NOMO-1 treated with DMSO at 0.1 percent for 48 hours (cell line): ENCODE measurements at regions not wholly inside any gene's neighbourhood (a gene's known extent, or its start where the extent isn't known, plus 50 kb on each side); places are given as distances from the start of the nearest gene placed in this dataset.

Experiments used
- DNase-seq: peaks from one replicate; lab custom pipeline; 2025; ENCODE audit not compliant: unreplicated experiment; lab: John Stamatoyannopoulos, UW

DNA sequence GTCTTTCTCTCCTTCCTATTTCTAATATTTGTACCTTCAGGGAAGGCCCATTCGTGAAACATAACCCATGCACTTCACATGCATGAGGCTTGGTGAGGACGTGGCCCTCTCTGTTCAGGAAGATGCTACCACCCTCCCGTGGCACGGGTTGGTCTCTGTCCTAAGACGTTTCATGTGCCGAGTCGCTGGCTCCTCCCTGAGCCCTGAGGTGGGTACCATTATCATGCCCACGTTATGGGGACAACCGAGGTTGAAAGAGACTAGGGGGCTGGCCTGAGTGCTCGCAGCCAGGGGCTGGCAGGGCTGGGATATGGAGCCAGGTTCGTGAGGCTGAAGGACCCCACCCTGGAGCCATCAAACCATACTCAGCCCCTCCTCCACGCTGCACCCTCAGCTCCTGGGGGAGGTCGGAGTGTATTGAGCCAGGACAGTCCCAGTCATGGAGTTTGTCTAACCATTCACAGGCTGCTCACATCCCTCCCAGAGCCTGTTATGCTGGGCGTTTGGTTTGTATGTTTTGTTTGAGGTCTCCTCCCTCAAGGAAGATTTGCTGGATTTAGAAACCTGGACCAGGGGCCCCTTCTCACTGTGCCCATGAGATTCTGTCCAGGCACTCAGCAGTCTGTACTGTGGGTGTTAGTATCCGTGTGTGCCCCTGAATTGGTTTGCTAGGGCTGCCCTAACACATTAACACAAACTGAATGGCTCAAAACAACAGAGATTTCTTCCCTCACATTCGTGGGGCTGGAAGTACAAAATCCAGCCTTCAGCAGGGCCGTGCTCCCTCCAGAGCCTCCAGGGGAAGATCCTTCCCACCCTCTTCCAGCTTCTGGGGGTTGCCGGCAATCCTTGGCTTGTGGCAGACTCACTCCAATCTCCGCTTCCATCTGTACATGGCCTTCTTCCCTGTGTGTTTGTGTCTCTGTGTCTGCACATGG lies 88.3 kb downstream of the ANKRD60 start:
- no peak for DNase-seq

GRCh38 chr20:58138395-58138794 lies 90.1 kb downstream of the ANKRD60 start:
- no peak for DNase-seq

GRCh38 chr20:58137651-58138265 lies 90.7 kb downstream of the ANKRD60 start:
- DNase-seq = no peak

GRCh38 chr20:58137236-58137635 lies 91.2 kb downstream of the ANKRD60 start:
- no peak for DNase-seq

- DNase-seq = no peak
These were observed 92.3 kb downstream of the ANKRD60 start for GRCh38 chr20:58136149-58136484.

DNA sequence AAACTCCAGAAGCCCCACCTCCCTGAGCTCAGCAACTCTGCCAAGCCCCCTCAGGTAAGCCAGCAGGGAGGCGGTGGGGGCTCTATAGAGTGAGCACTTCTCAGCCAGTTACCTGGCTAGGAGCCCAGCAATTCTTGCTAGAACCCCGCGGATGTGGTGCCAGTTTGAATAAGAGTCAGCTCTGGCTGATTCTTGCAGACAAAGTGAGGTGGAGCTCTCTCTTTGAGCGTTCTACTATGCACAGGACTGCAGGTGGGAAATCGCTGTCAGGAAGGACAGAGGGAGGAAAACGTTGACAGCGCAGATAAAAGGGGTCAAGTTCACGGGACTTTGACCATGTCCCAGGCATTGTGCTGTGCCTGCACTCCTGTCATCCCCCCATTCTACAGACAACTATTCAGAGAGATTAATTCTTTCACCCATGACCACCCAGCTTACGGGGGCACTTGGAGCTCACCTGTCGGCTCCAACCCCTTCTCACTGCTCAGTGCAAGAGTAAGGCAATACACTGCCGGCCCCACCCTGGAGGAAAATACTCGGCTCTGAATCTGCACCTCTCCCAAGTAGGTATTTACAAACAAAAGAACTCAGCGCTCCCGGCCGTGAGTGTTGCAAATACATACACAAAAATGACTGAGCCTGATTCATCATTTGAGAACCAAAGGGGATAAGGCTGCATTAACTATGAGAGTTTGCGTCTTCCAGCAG lies 92.9 kb downstream of the ANKRD60 start:
- DNase-seq = no peak

DNA sequence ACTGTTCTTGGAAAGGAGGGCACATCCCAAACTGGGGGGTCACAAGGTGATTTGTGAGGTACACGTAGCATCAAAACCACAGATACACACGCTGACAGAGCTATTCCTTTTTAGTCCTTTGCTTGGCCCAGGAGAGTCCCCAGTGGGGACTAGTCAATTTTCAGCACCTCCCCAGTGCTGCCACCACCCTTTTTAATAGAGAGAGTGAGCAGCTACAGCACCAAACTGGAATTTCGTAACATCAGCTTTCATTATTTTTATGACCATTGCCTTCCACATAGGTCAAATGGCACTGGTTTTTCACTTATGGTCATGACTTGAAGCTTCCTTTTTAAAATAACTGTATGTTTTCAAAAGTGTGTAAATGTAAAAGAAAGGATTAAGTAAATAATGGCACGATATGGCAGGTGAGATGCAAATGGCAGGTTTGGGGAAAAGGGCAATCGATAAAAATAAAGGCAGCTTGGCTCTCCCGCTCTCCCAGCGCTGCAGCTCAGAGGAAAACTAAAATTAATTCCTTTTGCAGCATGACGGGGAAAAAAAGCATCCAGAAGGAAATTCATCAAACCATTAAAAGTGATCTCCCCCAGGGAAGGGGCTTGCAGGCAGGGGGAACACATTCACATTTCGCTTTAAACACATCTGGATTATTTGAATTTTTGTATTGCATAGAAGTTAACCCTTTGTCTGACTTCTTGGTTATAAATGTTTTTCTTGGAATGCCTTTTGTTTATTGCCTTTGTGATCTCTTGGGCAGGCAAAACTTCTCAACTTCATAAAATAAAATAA lies 95.2 kb downstream of the ANKRD60 start:
- DNase-seq = peak; percentile 0

DNA sequence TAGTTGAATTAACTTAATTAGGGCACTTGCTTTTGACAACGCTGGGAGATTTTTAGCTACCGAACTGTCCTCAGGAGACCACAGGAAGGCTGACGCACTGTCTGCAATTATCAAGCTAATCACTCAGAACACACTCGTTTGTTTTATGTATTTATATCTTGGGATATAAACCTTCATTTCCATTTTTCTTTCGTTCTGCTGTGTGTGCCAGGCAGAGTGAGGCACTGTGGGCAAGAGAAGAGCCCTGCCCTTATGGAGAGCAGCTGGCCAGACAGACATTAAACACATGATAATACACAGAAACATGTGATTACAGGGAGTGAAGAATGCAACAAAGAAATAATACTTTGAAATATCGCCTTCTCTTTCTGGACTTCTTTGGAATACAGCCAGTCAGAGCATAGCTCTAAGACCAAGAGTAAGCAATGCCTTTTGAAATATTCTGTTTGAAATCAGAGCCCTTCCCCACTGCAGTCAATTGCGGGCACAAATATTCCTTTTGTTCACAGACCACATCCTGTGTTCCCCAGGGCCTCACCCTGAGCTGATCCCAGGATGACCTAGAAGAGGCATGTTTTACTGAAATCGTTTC lies 96.8 kb downstream of the ANKRD60 start:
- peak; percentile 2 for DNase-seq

- no peak for DNase-seq
These were observed 97.3 kb downstream of the ANKRD60 start for GRCh38 chr20:58131151-58131550.

DNA sequence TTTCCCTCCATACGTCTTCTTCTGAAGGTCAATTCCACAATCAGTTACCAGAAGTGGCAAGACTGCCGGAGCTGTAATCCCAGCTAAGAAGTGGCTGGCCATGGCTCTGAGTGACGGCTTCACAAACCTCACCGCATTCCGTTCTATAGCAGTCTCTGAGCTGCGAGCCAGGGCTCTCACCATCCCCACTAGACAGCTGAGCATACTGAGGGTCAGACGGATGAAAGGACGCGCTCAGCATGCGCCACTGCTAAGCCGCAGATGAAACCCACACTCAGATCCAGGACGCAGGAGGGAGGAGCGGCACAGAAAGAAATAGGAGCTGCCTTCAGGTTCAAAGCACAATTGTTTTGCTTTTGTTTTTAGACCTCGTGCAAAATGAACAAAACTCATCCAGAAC lies 97.9 kb downstream of the ANKRD60 start:
- DNase-seq = no peak

DNA sequence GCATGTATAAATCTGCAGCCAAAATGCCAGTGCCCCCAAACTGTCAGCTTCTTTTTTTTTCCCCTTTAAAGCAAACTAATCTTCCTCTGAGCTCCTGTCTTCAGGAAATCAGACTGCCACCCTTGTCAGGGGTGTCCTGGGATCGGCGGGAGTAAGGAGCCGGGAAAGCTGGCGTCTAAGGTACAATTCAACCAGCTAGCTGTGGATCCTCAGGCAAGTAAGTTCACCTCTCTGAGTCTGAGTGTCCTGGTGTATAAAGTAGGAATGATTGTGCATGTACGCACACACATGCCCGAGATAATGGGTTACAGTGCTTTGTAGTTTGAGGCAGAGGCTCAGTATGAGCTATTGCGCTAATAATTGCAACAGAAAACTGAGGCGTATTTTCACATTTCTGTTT lies 98.3 kb downstream of the ANKRD60 start:
- no peak for DNase-seq

DNA sequence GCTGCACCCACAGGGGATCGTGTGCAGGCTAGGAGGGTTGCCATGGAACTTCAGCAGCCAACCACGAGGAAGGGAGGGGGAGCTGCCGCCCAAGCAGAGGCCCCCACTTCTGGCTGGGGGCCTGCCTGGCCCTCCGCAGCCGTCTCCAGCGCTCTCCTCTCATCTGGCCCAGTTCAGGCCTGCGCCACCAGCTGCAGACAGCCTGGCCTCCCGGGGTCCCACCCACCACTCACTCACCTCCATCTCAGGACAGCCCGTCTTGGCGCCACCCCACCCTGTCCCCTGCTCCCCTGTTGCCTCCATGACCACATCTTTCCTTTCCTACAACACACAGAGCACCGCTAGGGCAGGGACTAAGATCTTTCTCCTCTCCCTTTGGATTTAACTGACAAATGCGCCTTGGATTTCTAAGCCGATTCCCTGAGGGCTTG lies 98.7 kb downstream of the ANKRD60 start:
- DNase-seq = no peak

GRCh38 chr20:58128635-58129625 lies 99.5 kb downstream of the ANKRD60 start:
- no peak for DNase-seq

DNA sequence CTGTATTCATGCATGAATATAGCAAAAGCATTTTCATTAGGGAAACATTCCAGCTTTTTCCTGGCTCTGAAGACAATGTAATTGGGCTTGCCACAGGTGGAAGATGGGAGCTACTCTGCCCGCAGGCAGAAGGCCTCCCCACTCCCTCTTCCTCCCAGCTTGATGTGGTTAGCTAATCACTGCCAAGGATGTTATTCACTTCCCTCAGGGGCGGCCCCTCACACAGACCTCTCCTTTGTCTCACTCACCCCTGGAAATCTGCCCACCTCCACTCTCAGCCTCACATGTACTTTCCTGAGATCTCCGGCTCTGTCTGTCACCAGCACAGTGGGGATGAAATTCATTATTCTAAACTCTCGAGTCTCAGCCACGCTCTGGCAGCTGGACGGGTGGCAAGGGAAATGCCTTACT lies 100.7 kb downstream of the ANKRD60 start:
- DNase-seq = no peak

DNA sequence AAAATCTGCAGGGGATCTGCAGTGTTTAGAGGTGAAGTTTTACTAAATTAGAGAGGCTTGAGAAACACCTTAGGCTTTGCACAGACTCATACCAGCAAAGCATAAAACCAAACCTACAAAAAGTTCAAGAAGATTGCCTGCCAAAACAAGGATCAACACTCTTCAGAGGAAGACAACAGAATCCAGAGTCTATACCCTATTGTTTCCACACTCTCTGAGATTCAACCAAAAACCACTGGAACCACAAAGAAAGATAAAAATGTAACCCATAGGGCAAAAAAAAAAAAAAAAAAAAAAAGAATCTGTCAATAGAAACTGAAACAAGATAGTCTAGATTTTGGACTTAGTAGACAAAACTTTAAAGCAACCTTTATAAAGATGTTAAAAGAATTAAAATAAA lies 102.7 kb downstream of the ANKRD60 start:
- DNase-seq = no peak

- DNase-seq = no peak
These were observed 110.5 kb downstream of the ANKRD60 start for GRCh38 chr20:58117944-58118343.

DNA sequence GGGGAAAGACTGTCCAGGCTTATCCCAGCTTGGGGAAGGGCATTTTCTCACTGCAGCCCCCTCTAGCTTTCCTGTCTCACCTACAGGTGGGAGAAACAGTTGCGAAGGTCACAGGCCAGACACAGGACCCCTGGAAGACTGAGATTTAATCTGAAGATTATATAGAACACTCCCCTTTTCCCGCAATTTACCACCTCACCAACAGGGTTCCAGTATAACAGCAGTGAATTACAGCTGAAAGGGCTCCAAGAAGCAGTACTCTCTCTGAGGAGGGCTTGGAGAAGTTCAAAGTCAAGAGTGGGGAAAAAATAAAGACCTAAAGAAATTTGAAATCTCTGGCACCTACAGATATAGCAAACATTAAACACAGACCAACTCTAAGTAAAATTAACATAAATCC lies 111.9 kb downstream of the ANKRD60 start:
- DNase-seq = no peak

GRCh38 chr20:58113716-58114115 lies 114.7 kb downstream of the ANKRD60 start:
- no peak for DNase-seq

DNA sequence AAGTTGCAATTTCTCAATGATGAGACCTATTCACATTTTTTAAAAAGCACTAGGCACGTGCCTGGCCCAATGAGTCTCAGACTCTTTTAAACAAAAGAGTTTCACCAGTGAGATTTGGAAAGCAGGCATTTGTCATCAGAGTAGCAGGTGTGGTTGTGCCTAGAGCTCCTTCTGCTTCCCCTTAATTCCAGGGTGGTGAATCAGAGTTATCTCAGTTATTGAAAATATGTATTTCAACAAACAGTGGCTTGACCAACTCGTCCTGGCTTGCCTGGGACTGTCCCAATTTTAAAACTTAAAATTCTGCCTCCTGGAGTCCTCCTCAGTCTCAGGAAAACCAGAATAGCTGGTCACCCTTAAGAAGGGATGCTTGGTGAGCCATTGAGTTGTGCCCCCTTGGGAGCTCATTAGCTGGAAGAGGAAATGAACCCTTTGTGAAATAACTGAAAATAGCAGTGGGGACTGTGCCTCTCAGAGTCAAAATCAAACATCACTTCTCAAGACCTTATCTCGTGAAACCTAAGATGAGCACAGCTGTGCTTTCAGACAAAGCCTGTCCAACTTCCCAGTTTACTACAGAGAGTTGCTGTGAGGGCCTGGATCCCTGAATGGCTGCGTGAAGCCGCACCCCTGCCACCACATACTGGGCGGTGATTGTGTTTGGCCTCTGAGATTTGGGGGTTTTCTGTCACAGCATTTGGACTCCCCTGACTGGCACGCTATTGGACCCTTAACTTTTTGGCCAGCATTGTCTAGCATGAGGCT lies 116.3 kb downstream of the ANKRD60 start:
- peak; percentile 69 for DNase-seq
